HepG2 (cell line): ENCODE measurements at regions not wholly inside any gene's neighbourhood (a gene's known extent, or its start where the extent isn't known, plus 50 kb on each side); places are given as distances from the start of the nearest gene placed in this dataset.

Source experiments
- ATAC-seq: fragments of 200-7000 bp; cut with Tn5 transposase; 3 replicates; pipeline ENCODE4 v1.9.1; 2020; ENCODE audit warnings: mild to moderate bottlenecking, moderate library complexity
- BruUV-seq: library from RNA; stranded (reverse); fragments of 400-500 nt; replicated peaks from 2 replicates; lab custom pipeline; 2021; lab: Mats Ljungman, UMichigan
- CTCF ChIA-PET: fragments of 300-600 bp; formaldehyde crosslinking; extraction: SDS; loops from one replicate; lab custom pipeline; 2021; ENCODE audit warnings: low total read pairs, inconsistent platforms, low intra/inter-chr PET ratio; lab: Yijun Ruan, JAX
- POLR2A ChIA-PET: fragments of 350-600 bp; sonication (Branson Sonifier 250); formaldehyde crosslinking; loops from one replicate; lab custom pipeline; 2020; ENCODE audit warnings: antibody characterized with exemption, inconsistent platforms; lab: Yijun Ruan, JAX
- DNase-seq: peaks from one replicate; pipeline ENCODE4 v3.0.0-alpha.2; 2015; ENCODE audit warnings: low spot score
- FAIRE-seq: peaks from 3 replicates; lab custom pipeline; 2011; peaks lifted over from hg19 to GRCh38; lab: Jason Lieb, UNC
- H2AFZ ChIP-seq: one replicate; pipeline ENCODE4 v1.6.1; 2011; ENCODE audit warnings: low read length, inconsistent platforms
- H3K27ac ChIP-seq: fragments of 300-600 bp; 3 replicates; pipeline ENCODE4 v1.8.0; 2011; ENCODE audit warnings: mixed run types, mild to moderate bottlenecking, mixed read lengths, low read length, inconsistent platforms; ENCODE audit not compliant: insufficient read depth; ENCODE audit errors: extremely low read length
- H3K27me3 ChIP-seq, 2 experiments: fragments of 200-600 bp in 1 of 2; 2 replicates in 1 of 2; 3 replicates in 1 of 2; pipeline versions ENCODE4 v1.6.0 to v1.8.0; 2011; ENCODE audit warnings: low read length in 2 of 2, mild to moderate bottlenecking in 2 of 2, moderate library complexity in 2 of 2, inconsistent platforms in 1 of 2; ENCODE audit not compliant: insufficient read depth in 2 of 2, control insufficient read depth in 1 of 2
- H3K36me3 ChIP-seq, 2 experiments: fragments of 200-600 bp in 1 of 2; replicated peaks in 1 of 2; 2 replicates in 1 of 2; 3 replicates in 1 of 2; pipeline versions ENCODE4 v1.5.1 to v1.8.0; 2011; ENCODE audit warnings: low read length in 2 of 2, inconsistent platforms in 1 of 2; ENCODE audit not compliant: insufficient read depth in 2 of 2, control insufficient read depth in 1 of 2
- H3K4me1 ChIP-seq: 2 replicates; pipeline ENCODE4 v1.5.1; 2012; ENCODE audit warnings: low read length, inconsistent platforms; ENCODE audit not compliant: insufficient read depth
- H3K4me2 ChIP-seq: 2 replicates; pipeline ENCODE4 v1.6.0; 2011; ENCODE audit warnings: low read depth, low read length, inconsistent platforms
- H3K4me3 ChIP-seq, 3 experiments: fragments of 200-600 bp in 1 of 3; sonication (generic), shearing (Covaris generic) in 1 of 3; replicated peaks in 1 of 3; 2 replicates each; pipeline ENCODE4 v1.5.1; 2011 to 2016; ENCODE audit warnings: low read length in 3 of 3, inconsistent platforms in 2 of 3, low read depth in 2 of 3, mild to moderate bottlenecking in 2 of 3, control low read depth in 1 of 3, mixed read lengths in 1 of 3; ENCODE audit not compliant: insufficient read depth in 1 of 3
- H3K79me2 ChIP-seq: one replicate; pipeline ENCODE4 v1.6.1; 2011; ENCODE audit warnings: low read length, inconsistent platforms; ENCODE audit not compliant: insufficient read depth
- H3K9ac ChIP-seq: 2 replicates; pipeline ENCODE4 v1.6.0; 2011; ENCODE audit warnings: mild to moderate bottlenecking, low read depth, low read length, inconsistent platforms; ENCODE audit not compliant: insufficient read depth
- H3K9me3 ChIP-seq: 2 replicates; pipeline ENCODE4 v1.5.1; 2012; ENCODE audit warnings: mild to moderate bottlenecking, low read length
- H4K20me1 ChIP-seq: 2 replicates; pipeline ENCODE4 v1.6.0; 2011; ENCODE audit warnings: inconsistent platforms, mild to moderate bottlenecking, low read length, moderate library complexity; ENCODE audit not compliant: insufficient read depth
- CCAR2 ChIP-seq: fragments of 200-400 bp; formaldehyde crosslinking; optimal IDR thresholded peaks from 2 replicates; pipeline ENCODE3; 2018; ENCODE audit warnings: low read depth, mild to moderate bottlenecking, low read length, moderate library complexity
- CREM ChIP-seq, 2 experiments: sonication (generic) in 1 of 2; formaldehyde crosslinking in 1 of 2; IDR thresholded peaks; 2 replicates each; pipeline versions ENCODE4 v1.4.0 to v1.6.1; 2016 to 2020; ENCODE audit warnings: antibody characterized with exemption in 1 of 2, mild to moderate bottlenecking in 1 of 2, missing genetic modification reagents in 1 of 2
- ETV6 ChIP-seq: sonication (generic); formaldehyde crosslinking; conservative IDR thresholded peaks from 2 replicates; pipeline ENCODE4 v1.4.0; 2020; ENCODE audit warnings: missing genetic modification reagents
- FOXK1 ChIP-seq: sonication (generic); formaldehyde crosslinking; IDR thresholded peaks from 2 replicates; pipeline ENCODE4 v1.4.0; 2020; ENCODE audit warnings: low read depth, missing genetic modification reagents, borderline replicate concordance
- GABPA ChIP-seq, 2 experiments: IDR thresholded peaks; 2 replicates each; pipeline ENCODE4 v1.6.1; 2011 to 2016; ENCODE audit warnings: low read depth in 2 of 2, low read length in 1 of 2, missing biosample characterization in 1 of 2, missing genetic modification characterization in 1 of 2
- HBP1 ChIP-seq: IDR thresholded peaks from 2 replicates; pipeline ENCODE4 v1.6.1; 2016; ENCODE audit warnings: low read depth, control low read depth
- HNRNPH1 ChIP-seq: fragments of 200-400 bp; formaldehyde crosslinking; optimal IDR thresholded peaks from 2 replicates; pipeline ENCODE3; 2017; ENCODE audit warnings: mild to moderate bottlenecking, low read depth, low read length
- IKZF4 ChIP-seq: sonication (generic); formaldehyde crosslinking; IDR thresholded peaks from 2 replicates; pipeline ENCODE4 v1.5.1; 2020; ENCODE audit warnings: borderline replicate concordance, mild to moderate bottlenecking, low read depth, missing genetic modification reagents; ENCODE audit errors: not compliant biosample characterization
- IKZF5 ChIP-seq: IDR thresholded peaks from 2 replicates; pipeline ENCODE4 v1.6.1; 2018; ENCODE audit warnings: missing genetic modification reagents, mild to moderate bottlenecking, missing compliant biosample characterization
- IRF2 ChIP-seq: IDR thresholded peaks from 2 replicates; pipeline ENCODE4 v1.6.1; 2018; ENCODE audit warnings: missing genetic modification reagents, missing compliant biosample characterization
- MED8 ChIP-seq: sonication (generic); formaldehyde crosslinking; IDR thresholded peaks from 2 replicates; pipeline ENCODE4 v1.8.1; 2023; ENCODE audit warnings: mild to moderate bottlenecking, missing genetic modification reagents; ENCODE audit not compliant: insufficient replicate concordance
- MXI1 ChIP-seq: IDR thresholded peaks from 3 replicates; pipeline ENCODE4 v1.6.1; 2012; ENCODE audit warnings: low read depth, low read length, inconsistent platforms, borderline replicate concordance
- SIX4 ChIP-seq: sonication (generic); formaldehyde crosslinking; IDR thresholded peaks from 2 replicates; pipeline ENCODE4 v1.4.0; 2020; ENCODE audit warnings: missing genetic modification reagents
- SP5 ChIP-seq: IDR thresholded peaks from 2 replicates; pipeline ENCODE4 v1.6.1; 2016; ENCODE audit warnings: low read depth, borderline replicate concordance
- ZFX ChIP-seq: sonication (generic); formaldehyde crosslinking; IDR thresholded peaks from 2 replicates; pipeline ENCODE4 v1.4.0; 2020; ENCODE audit warnings: mild to moderate bottlenecking, low read depth, missing genetic modification reagents, moderate library complexity
- ZNF430 ChIP-seq: sonication (generic); formaldehyde crosslinking; IDR thresholded peaks from 2 replicates; pipeline ENCODE4 v1.9.0; 2021; ENCODE audit warnings: mild to moderate bottlenecking, missing genetic modification reagents
- ZNF484 ChIP-seq: sonication (generic); formaldehyde crosslinking; IDR thresholded peaks from 2 replicates; pipeline ENCODE4 v1.5.1; 2020; ENCODE audit warnings: mild to moderate bottlenecking, low read depth, missing genetic modification reagents, borderline replicate concordance
- ZNF616 ChIP-seq: sonication (generic); formaldehyde crosslinking; IDR thresholded peaks from 2 replicates; pipeline ENCODE4 v1.5.0; 2020; ENCODE audit warnings: low read depth, mild to moderate bottlenecking, missing genetic modification reagents
- ZNF644 ChIP-seq: IDR thresholded peaks from 2 replicates; pipeline ENCODE4 v1.6.1; 2016; ENCODE audit warnings: low read depth
- ZNF776 ChIP-seq: sonication (generic); formaldehyde crosslinking; IDR thresholded peaks from 2 replicates; pipeline ENCODE4 v1.4.0; 2020; ENCODE audit warnings: mild to moderate bottlenecking, missing genetic modification reagents
- WGBS: methylation state at CpG from one replicate; pipeline ENCODE4 v1.1.6; 2017; ENCODE audit warnings: low lambda C conversion rate; 5-methylcytosine and 5-hydroxymethylcytosine counted together
- in situ Hi-C: cut with HindIII; loops from 2 replicates; pipeline ENCODE4 v1.10.0; 2017; ENCODE audit warnings: low pct_unique_long_range_greater_than_20kb; ENCODE audit not compliant: extremely low pct_ligation_motif_present
- intact Hi-C: fragments of 100-400 bp; cut with micrococcal nuclease; formaldehyde crosslinking; loops from one replicate; pipeline ENCODE4 v1.10.0; 2022; ENCODE audit not compliant: unreplicated experiment

GRCh38 chr5:104283136-104283535, 720.5 kb upstream of the NUDT12 start:
- H3K36me3 ChIP-seq = no peaks in the 10 kb centered on the region
- ChIA-PET CTCF (no interaction called here), POLR2A (no interaction called here)
- ATAC-seq = no peak
- no TSS peak for BruUV-seq
- WGBS = 52% methylated on average over 1 of the region's 1 CpG
- no peaks in the 10 kb centered on the region for H3K9me3 ChIP-seq
- DNase-seq = no peak
- H3K4me2 ChIP-seq = no peak overlapping the region
- H3K27ac ChIP-seq = no peak overlapping the region
- H4K20me1 ChIP-seq = no peaks in the 10 kb centered on the region
- no peak for FAIRE-seq
- no peaks in the 10 kb centered on the region for H3K4me1 ChIP-seq
- TF ChIP-seq CCAR2 (no peak), IKZF5 (CRISPR knock-in tag) (no peak), HBP1 (no peak), ZNF644 (CRISPR knock-in tag) (no peak), IKZF4 (CRISPR knock-in tag) (no peak), MXI1 (no peak), GABPA (IDR thresholded peaks at IDR 0.05; ENCODE audit: low read depth, low read length) (no peak), GABPA (CRISPR knock-in tag; IDR thresholded peaks at IDR 0.05; ENCODE audit: low read depth) (no peak), ETV6 (CRISPR knock-in tag) (no peak), CREM (IDR thresholded peaks at IDR 0.05) (no peak), CREM (CRISPR knock-in tag; IDR thresholded peaks at IDR 0.05) (no peak), ZFX (no peak), SIX4 (CRISPR knock-in tag) (no peak), ZNF484 (CRISPR knock-in tag) (no peak), HNRNPH1 (no peak), ZNF430 (no peak), FOXK1 (CRISPR knock-in tag) (no peak), MED8 (no peak), SP5 (CRISPR knock-in tag) (no peak), IRF2 (no peak), ZNF776 (CRISPR knock-in tag) (no peak), ZNF616 (no peak)
- H2AFZ ChIP-seq = no peak overlapping the region
- no peak overlapping the region for H3K4me3 ChIP-seq
- in situ Hi-C loops = no loop called here
- no peaks in the 10 kb centered on the region for H3K79me2 ChIP-seq
- H3K9ac ChIP-seq = no peak overlapping the region
- H3K27me3 ChIP-seq = no peaks in the 10 kb centered on the region
- intact Hi-C loops = no loop called here
